ENCODE measurements at regions not wholly inside any gene's neighbourhood (a gene's known extent, or its start where the extent isn't known, plus 50 kb on each side); places are given as distances from the start of the nearest gene placed in this dataset.

DNA sequence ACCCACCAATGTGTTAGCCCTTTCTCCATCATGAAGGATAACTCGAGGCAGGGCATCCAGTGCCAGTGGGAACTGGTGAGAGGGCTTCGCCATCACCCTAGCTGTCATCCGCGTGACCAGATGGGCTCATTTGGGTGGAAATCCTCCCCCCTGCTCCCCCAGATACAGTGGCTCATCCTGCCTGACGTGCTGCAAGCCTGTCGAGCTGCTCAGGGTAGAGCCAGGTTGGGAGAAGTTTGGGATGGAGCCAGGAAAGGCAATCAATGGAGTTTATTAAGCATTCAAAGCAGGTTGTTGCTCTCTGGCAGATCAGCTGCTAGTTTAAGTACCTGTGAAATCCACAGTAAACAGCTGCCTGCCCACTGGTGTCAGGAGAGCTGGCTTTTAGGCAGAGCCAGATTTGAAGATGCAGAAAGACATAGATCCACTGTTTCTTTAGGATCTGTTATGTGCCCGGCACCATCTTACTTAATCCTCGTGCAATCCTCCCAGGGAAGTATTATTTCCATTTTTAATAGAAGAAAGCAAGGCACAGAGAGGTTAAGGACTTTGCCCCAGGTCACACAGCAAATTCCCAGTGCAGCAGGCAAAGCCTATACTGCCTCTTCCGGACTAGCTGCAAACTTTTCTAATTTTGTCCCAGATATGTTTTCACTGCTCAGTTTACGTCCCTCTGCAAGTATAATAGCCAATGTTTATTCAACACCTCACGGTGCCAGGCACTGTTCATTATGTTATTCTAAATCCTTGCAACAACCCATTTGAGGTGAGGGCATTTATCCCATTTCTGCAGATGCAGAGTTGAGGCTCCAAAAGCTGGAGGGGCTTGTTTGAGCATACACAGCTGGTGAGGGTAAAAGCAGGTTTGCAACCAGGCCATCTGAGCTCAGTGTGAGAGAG lies 54.1 kb upstream of the KCNG1 start:
- no peak for DNase-seq (ENCODE audit: low read depth)

DNA sequence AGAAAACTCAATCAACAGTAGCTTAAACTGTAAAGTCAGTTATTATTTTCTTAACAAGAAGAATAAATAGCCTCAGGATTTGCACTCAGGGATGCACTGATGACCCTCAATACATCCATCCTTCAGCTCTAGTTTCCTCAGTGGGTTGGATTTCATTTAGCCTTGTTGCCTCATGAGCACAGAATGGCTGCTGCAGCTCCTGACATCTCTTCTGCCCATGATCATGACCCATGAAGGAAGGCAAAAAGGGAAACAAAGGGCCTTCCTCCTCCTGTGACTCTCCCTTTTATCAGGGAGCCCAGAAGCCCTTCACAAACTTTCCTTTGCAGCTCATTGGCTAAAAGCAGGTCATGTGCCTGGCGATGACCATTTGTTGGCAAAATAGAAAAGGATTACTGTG lies 51.2 kb upstream of the KCNG1 start:
- no peak for DNase-seq (ENCODE audit: low read depth)
